Fibroblast of skin of scalp (primary cell): ENCODE measurements at regions not wholly inside any gene's neighbourhood (a gene's known extent, or its start where the extent isn't known, plus 50 kb on each side); places are given as distances from the start of the nearest gene placed in this dataset.
"Not testable (repeated sequence)": the region's sequence is repeated elsewhere in the genome, so short reads cannot be mapped to it uniquely, and the experiment has no call there.

Experiments
- DNase-seq: peaks from one replicate; pipeline ENCODE4 v3.0.0-alpha.2; 2013

DNA sequence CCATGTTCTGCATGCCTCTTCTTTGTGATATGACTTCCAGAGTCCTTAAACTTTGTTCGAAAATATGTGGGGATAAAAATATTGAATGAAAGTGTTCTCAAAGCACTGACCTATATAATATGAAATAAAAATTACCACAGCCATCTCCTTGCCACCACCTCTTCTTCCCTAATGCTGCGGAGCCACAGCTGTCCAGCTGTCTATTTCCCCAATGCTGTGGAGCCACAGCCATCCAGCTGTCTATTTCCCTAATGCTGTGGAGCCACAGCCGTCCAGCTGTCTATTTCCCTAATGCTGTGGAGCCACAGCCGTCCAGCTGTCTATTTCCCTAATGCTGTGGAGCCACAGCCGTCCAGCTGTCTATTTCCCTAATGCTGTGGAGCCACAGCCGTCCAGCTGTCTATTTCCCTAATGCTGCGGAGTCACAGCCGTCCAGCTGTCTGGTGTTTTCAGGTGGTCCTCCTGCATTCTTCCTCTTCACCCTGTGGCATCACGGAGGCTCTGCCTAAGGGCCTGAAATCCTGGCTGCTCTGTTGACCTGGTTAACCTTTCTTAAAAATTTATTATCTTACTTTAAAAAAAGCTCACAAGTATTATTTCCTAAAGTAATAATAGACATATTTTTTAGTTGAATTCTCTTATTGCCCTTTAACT is 266.1 kb upstream of the MEX3C start:
- no peak for DNase-seq

DNA sequence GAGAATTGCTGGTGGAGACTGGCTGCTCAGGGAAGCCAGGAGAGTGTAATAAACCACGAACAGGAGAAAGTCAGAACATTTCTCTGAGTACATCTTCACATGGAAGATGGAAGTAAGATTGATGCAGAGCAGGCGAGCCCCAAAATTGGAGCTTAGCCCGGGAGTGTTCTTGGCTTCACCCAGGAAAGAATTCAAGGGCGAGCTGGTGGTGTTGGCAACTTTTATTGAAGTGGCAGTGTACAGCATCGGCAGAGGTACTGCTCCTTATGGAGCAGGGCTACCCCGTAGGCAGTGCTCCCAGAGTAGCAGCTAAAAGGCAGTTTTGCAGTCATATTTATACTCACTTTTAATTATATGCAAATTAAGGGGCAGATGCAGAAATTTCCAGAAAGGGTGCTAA is 281.4 kb upstream of the MEX3C start:
- DNase-seq: no peak

DNA sequence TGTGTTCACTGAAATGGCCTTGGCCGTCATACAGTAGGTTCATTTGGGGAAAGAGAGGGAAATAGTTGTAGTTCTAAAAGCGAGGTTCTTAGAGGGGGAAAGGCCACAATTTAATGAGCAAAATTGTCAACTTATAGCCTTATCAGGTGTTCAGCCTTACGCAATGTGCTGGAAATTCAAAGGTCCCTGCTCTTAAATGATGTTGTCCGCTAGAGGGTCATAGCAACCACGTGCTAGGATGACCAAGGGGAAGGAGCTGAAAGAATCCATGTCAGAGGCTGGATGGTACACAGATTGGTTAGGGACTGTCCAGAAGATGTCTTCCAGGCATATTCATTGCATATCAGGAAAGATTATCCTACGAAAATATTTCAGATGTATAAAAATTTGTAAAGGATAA is 282.3 kb upstream of the MEX3C start:
- DNase-seq: no peak

DNA sequence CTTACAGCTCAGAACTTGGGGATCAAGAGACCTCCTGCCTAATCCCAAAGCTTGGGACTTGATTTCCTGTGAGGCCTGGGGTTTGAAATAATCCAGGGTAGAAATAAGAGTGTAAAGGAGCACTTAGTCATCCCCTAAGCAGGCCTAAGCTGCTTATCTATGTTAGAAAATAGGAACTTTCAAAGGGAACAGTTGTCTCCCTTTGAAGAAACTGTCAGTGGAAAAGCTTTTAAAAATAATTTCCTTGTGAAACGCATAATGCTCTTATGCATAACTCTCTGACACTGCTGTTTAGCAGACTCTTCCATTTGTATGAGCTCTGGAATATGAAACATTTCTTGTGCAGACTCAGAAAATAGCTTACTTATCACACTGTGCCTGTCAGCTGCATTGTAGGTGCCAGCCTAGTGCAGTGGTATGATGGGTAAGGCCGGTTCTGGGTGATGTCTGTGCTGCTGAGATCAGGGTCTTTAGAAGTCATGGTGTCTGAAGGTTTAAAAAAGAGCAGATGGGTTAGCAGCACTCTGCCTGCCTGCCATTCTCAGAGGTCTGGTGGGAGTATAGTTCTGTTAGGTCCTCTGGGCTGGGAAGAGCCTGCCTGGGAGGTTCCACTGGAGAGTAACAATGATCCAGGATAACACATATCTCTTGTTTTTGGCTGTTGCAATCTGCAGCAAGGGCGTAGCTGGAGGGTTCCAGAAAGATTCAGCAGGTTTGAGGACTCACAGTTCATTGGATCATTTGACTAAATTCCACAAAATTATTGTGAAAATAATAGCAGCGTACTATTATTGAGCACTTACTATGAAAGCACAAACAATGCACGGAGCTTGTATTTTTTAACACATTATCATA is 283.2 kb upstream of the MEX3C start:
- DNase-seq: no peak

DNA sequence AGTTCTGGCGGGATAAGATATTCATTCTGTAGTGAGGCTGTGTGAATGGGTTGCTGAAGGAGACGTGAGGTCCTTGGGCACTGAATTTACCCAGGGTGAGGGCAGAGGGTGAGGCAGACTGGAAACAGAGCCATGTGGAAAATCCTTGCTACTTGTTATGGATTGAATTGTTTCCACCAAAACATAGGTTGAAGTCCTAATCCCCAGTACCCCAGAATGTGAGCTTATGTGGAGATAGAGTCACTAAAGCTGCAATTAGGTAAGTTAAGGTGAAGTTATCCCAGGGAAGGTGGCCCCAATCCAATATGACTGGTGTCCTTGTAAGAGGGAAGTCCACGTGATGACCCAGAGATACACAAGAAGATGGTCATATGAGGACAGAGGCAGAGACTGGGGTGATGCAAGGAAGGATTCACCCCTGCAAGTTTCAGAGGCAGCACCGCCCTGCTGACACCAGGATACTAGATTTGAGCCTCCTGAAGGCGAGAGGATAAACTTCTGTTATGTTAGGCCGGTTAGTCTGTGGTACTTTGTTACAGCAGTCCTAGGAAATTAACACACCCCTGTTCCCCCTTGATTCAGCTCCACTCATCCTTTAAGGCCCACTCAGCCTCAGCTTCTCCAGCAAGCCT is 289.4 kb upstream of the MEX3C start:
- DNase-seq: no peak

DNA sequence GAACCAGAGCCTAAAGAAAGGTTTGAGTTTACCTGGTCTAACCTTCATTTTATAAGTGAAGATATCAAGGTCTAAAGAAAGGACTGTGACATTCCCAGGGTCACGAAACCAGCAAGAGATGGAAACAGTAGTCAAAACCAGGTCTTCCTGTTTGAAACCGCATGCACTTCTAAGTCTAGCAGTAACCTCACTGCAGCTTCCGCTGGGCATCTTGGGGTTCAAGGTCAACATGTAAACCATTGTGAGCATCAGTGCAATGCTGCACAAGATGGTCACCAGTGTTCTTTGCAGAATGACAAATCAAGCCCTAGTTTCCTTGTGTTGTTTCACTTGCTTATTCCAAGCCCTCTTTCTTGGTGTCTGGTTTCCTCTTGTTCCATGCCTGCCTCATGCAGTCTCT is 292.9 kb upstream of the MEX3C start:
- no peak for DNase-seq

DNA sequence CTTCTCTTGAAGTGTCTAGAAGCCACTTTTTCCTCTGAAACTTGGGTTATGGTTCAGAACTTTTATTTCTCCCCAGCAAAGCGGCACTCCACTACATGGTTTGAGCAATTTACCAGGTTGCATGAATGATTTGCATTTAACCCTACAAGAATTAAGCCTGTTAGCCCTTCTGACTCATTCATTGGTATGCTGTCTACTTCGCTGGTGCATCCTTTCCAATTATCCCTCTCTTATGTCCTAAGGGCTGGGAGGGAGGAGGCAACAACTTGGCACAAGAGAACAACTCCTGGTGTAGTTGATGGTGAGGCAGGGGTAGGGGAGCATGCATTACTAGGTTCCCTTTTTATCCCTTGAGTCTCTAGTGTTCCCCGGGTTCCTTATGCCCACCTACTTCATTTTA is 293.4 kb upstream of the MEX3C start:
- no peak for DNase-seq

DNA sequence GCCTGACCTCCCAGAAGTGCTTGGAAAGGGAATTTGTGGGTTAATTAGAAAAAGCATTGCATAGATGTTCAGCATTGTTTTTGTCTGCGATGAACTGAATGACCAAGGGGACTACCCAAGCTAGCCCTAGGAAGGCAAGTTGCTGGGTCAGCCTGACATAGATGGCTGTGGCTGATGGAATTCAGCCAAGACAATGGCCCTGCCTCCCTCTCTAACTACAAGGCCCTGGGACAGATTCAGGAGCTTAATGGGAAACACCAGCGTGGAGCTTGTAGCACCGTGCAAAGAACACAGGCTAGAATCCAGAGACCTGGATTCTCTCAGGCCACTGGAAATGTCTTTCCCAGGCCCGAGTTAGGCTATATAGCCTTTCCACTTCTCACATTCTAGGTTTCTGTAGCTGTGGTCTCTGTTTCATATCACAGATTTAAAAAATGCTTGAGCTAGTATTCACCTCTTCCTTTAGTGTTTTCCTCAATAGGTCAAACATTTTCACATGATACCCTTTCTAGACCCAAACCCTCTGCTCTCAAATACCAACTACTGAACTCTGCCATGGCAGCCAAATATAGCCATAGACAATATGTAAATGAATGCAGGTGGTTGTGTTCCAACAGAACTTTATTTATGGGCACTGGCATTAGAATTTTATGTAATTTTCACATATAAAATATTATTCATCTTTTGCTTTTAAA is 294.3 kb upstream of the MEX3C start:
- DNase-seq: no peak

DNA sequence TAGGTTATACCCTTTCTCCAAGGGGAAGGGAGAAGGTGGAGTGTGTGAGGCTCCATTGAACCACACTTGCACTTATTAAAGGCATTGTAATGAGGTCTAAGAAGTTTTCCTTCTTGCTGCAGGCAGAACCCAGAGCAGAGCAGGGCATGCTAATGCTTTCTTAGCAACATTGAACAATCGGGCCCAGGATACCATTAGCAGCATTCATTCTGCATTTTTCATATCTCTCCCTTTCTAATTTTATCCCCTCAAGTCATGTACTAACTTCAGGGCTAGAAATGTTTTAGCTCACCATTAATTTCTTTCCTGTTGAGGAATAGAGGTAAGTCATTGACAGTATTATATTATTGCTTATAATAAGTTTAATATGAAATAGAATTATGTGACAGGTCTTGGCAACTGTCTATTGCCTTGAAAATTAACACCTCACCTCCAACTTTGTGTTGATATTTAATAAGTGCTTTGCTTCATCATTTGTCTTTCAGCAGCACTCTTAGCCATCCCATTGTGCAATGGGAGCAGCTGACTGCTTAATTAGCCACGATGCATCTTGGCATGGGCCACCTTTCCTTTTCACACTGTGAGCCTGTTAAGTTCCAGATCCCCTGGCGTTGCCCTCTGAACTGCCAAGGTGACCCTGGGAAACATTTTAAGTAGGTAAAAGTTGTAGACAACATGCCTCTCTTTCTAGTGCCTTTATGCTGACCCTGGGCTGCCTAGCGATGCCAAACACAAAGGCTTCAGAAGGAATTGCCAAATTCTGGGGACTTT is 300.8 kb upstream of the MEX3C start:
- DNase-seq: no peak

DNA sequence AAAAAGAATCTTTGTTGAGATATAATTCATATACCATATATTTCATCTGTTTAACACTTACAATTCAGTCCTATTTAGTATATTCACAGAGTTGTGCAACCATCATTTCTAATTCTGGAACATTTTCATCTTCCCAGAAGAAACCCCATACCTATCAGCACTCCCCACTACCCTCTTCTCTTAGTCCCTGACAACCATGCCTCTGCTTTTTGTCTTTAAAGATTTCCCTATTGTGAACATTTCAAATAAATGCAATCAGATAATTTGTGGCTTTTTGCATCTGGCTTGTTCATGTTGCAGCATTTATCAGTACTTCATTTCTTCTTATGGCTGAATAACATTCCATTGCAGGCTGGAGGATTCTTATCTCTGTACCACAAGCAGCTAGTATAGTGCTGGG is 305.9 kb upstream of the MEX3C start:
- DNase-seq: no peak

DNA sequence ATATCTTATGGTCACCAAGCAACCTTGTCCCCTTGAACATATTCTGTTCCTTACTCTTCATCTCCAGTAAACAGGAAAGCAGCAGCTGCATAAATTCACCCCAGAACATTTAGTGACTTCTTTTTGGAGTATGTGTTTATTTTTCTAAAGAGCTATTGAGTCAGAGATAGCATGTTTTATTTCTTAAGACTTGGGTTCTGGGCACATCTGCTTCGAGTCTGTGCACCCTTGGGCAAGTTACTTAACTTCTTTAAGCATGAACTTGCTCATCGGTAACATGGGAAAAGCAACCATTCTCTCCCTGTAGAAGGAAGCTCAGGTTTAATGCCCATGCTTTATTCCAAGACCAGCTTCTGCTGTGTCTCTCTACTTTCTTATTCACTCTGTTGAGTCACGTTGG is 309.3 kb upstream of the MEX3C start:
- DNase-seq: no peak

DNA sequence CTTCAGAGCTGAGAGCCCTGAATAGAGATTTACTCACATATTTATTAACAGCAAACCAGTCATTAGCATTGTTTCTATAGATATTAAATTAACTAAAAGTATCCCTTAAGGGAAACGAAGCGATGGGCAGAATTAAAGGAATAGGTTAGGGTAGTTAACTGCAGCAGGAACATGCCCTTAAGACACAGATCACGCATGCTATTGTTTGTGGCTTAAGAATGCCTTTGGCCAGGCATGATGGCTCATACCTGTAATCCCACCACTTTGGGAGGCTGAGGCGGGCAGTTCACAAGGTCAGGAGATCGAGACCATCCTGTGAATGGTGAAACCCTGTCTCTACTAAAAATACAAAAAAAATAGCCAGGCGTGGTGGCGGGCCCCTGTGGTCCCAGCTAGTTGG is 310.9 kb upstream of the MEX3C start:
- not testable (repeated sequence) for DNase-seq

DNA sequence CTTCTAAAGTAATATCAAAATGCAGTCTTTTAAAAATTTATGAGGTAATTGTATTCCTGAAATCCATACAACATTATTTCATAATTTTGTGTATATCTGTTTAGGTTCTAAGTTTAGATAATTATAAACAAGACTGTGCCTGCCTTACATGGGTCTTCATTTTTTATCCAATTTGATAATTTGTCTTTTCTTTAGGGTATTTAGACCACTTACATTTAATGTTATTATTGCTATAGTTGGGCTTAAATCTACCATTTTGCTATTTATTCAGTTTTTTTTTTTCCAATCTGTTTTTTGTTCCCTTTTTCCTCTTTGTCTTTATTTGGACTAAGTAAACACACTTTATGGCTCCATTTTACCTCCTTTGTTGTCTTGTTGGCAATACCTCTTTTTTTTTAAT is 312.5 kb upstream of the MEX3C start:
- no peak for DNase-seq

DNA sequence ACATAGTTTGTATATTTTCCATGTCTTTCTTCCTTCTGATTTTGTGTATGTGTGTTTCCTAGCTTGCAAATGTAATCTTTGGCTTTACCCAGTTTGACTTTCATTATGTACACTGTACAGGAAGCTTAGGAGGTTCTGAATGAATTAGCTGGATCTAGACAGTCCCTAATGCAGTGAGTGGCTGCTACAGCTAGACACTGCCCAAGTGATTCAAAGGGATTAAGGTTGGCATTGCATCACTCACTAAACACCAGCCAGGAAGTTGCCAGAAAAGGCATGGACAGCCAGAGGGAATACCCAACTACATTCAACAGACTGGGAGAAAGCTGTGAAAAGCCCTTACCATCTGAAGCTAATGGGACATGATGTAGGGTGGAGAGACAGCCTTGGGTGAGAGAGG is 316.0 kb upstream of the MEX3C start:
- no peak for DNase-seq

DNA sequence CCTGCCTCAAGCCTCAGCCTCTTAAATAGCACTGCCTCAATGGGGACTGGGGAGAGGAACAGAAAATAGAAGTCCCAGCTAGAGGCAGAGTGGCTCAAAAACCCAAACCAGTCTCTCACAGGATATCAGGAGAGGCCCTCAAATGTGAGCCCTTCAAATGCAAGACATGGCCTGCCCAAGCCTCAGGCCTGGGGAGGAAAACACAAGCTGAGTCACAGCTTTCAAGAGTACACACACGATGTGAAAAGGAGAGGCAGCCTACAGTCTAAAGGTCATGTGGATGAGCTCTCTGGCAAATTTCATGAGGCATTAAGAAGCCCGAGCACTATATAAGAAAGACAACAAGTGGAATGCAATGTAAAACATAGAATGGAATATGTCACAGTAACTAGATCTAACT is 316.6 kb upstream of the MEX3C start:
- DNase-seq: no peak

DNA sequence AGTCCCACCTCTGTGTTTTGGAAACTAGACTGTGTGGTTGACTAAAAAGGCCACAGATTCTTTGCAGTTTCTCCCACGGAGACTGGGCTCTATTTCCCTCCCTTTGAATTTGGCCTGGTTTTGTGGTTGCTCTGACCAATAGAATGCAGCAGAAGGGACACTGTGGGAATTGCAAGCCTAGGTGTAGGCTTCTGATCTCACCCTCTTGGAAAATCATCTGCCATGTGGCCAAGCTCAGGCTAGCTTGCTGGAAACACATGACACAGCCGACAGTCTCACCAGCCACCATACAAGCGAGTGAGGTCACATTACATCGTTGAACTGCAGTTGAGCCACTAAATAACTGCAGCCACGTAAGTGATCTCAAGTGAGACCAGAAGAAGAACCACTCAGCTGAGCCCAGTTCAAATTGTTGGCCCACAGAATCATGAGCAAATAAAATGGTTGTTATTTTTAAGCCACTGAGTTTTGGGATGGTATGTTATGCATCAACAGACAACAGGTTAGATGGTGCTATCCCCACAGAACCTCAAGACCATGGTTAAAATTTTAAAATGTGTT is 319.1 kb upstream of the MEX3C start:
- no peak for DNase-seq

DNA sequence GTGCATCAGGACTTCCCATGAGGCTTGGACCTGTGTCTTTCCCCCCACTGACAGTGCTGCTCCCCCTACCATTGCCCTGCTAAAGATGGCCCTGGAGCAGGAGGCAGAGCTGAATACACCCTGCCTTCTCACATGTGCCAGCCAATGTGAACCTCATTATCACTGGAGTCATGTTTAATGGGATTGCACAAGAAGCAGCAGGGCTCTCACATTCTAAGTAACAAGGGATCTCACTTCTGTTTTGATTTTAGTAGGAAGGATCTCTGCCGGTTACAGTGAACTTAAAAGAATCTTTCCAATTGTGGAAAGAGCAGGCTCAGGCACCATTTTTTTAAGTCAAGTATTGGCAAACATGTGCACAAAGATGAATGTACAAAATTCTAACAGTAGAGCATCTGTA is 322.1 kb upstream of the MEX3C start:
- no peak for DNase-seq

DNA sequence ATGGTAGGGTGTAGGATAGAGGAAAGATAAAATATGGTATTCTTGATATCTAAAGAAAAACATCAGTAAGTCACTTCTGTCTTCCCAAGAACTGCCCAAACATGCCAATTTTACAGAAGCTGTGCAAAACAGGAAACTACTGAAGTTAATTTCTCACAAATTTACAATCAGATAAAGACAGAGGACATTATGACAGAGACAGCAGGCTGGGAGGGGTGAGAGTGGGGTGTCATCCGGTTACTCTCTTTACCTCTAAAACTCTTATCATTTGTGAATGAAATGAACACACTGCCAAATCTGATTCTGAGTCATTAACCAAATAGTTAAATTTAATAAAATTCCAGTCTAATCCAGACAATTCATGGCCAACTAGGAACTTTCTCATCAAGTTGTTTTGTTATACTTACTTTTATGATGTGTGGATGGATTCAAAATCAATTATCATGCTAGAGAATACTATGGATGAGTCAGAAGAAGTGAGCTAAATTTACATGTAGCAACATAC is 323.2 kb upstream of the MEX3C start:
- DNase-seq: no peak

DNA sequence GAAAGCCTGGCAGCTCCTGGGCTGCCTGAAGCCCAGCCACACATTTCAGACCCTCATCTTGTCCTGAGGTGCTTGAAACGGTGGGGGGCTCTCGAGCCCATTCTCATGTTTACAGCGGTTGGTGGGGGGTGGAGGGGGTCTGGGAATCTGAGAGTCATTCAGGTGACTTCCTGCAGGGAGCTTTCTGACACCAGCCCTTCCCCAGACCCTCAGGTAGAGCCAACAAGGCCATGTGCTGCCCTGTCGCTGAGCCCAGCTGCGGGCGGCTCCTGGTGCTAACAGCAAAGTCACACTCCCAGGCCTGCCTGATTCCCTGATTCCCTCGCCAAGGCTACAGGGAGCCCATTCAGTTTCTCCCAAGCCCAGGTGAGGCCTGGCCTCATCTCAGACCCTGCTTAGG is 324.9 kb upstream of the MEX3C start:
- DNase-seq: no peak

DNA sequence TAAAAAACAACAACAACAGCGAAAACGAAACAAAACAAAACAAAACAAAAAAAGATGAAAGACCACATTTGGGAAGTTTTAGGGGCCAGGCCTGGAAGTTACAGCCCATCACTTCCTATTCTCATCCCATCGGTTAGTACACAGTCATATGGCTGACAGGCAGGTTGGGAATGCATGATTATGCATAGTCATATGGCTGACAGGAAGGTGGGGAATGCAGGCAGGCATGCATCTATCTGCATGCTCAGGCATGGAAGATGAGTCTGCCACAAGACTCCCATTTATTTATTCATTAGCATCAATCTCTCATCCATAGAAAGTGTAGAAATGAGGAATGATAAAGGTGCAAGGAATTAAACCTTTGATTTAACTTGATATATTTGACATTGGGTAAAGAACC is 325.3 kb upstream of the MEX3C start:
- DNase-seq: peak; percentile 10

DNA sequence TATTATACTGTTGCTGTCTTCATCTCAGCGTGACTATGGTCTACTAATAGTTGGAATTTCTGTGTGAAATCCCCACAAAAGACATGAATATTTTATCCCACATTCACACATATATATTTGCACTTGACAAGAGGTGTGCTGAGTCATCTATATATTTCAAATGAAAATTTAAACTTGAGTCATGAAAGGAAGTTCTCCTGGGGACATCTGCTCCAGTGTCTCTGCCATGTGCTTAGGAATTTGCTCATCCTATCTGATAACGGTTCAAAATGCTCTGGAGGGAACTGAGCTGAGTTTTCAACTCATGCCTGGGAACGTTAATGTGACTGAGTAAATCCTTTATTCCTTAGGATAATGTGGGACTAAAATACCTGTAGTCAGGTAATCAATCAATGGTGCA is 326.2 kb upstream of the MEX3C start:
- peak; percentile 1 for DNase-seq
